Adrenal gland (tissue), 5 donors: ENCODE measurements at regions not wholly inside any gene's neighbourhood (a gene's known extent, or its start where the extent isn't known, plus 50 kb on each side); places are given as distances from the start of the nearest gene placed in this dataset.

Experiments
- CTCF ChIP-seq, 6 experiments: fragments of 450-650 bp in 4 of 6; fragments of 200-600 bp in 2 of 6; sonication (generic) in 1 of 6; IDR thresholded peaks; 1 replicate in 5 of 6; 2 replicates in 1 of 6; pipeline versions ENCODE4 v1.5.1 to v1.8.0; 2016 to 2021; ENCODE audit warnings: antibody characterized with exemption in 6 of 6, mild to moderate bottlenecking in 2 of 6, moderate library complexity in 1 of 6
- POLR2A ChIP-seq, 2 donors: fragments of 450-650 bp; IDR thresholded peaks; one replicate each; pipeline ENCODE4 v1.6.1; 2017; ENCODE audit warnings: antibody characterized with exemption in 2 of 2, mild to moderate bottlenecking in 2 of 2, moderate library complexity in 1 of 2
- donor health status: DM: no; HTN: no; CAD: no.

- TF ChIP-seq CTCF (IDR thresholded peaks at IDR 0.05): no peak
- no peak for TF ChIP-seq POLR2A (IDR thresholded peaks at IDR 0.05)
These were observed 148.4 kb upstream of the RNF32 start for GRCh38 chr7:156492170-156492569.
